GM23338 (cell line): ENCODE measurements at regions not wholly inside any gene's neighbourhood (a gene's known extent, or its start where the extent isn't known, plus 50 kb on each side); places are given as distances from the start of the nearest gene placed in this dataset.

Experiments
- CTCF ChIP-seq, 2 experiments: fragments of 200-600 bp in 1 of 2; sonication (generic) in 1 of 2; conservative IDR thresholded peaks; 2 replicates each; pipeline versions ENCODE4 v1.5.1 to v1.6.1; 2016 to 2017; ENCODE audit warnings: antibody characterized with exemption in 2 of 2, low read depth in 2 of 2, mild to moderate bottlenecking in 2 of 2, moderate library complexity in 1 of 2
- ETS1 ChIP-seq: IDR thresholded peaks from 2 replicates; pipeline ENCODE4 v1.6.1; 2016; ENCODE audit warnings: antibody characterized with exemption
- EZH2 ChIP-seq: fragments of 200-600 bp; sonication (generic); IDR thresholded peaks from one replicate; pipeline ENCODE4 v1.8.0; 2017; ENCODE audit warnings: antibody characterized with exemption, mild to moderate bottlenecking, low read depth; ENCODE audit not compliant: unreplicated experiment
- EZH2phosphoT487 ChIP-seq: fragments of 200-600 bp; sonication (generic); IDR thresholded peaks from one replicate; pipeline ENCODE4 v1.8.1; 2018; ENCODE audit warnings: antibody characterized with exemption; ENCODE audit not compliant: unreplicated experiment
- JUNB ChIP-seq: IDR thresholded peaks from one replicate; pipeline ENCODE4 v1.6.1; 2016; ENCODE audit warnings: antibody characterized with exemption; ENCODE audit not compliant: unreplicated experiment
- POLR2AphosphoS5 ChIP-seq: IDR thresholded peaks from 2 replicates; pipeline ENCODE4 v1.6.1; 2016; ENCODE audit warnings: antibody characterized with exemption, low read depth
- REST ChIP-seq: IDR thresholded peaks from one replicate; pipeline ENCODE4 v1.6.1; 2018; ENCODE audit warnings: antibody characterized with exemption; ENCODE audit not compliant: unreplicated experiment
- STAT1 ChIP-seq: IDR thresholded peaks from one replicate; pipeline ENCODE4 v1.6.1; 2016; ENCODE audit warnings: antibody characterized with exemption; ENCODE audit not compliant: unreplicated experiment
- ZNF114 ChIP-seq: fragments of 250-450 bp; sonication (Bioruptor Pico); IDR thresholded peaks from 2 replicates; pipeline ENCODE4 v1.5.0; 2020; ENCODE audit warnings: mild to moderate bottlenecking, moderate library complexity
- ZNF462 ChIP-seq: fragments of 250-450 bp; sonication (Bioruptor Pico); IDR thresholded peaks from 2 replicates; pipeline ENCODE4 v1.5.0; 2020; ENCODE audit warnings: mild to moderate bottlenecking, moderate library complexity

- TF ChIP-seq STAT1 (no peak), EZH2 (no peak), CTCF (conservative IDR thresholded peaks at IDR 0.05; ENCODE audit: low read depth in 2 of 2) (no peak), ZNF114 (CRISPR knock-in tag) (no peak), POLR2AphosphoS5 (no peak), EZH2phosphoT487 (no peak), REST (no peak), ZNF462 (CRISPR knock-in tag) (no peak), ETS1 (no peak), JUNB (no peak)
Observed at GRCh38 chr16:65353183-65353582, 231.3 kb upstream of the CDH11 start.
